VCaP (cell line): ENCODE measurements at regions not wholly inside any gene's neighbourhood (a gene's known extent, or its start where the extent isn't known, plus 50 kb on each side); places are given as distances from the start of the nearest gene placed in this dataset.

Experiments used
- H3K27ac ChIP-seq: fragments of 450-650 bp; 2 replicates; pipeline ENCODE4 v1.5.1; 2017
- TF ChIP-seq, protein P1 (sequence below): fragments of 450-650 bp; conservative IDR thresholded peaks from 2 replicates; pipeline ENCODE4 v1.5.1; 2017; ENCODE audit warnings: mild to moderate bottlenecking, moderate library complexity

- TF ChIP-seq, protein P1, sequence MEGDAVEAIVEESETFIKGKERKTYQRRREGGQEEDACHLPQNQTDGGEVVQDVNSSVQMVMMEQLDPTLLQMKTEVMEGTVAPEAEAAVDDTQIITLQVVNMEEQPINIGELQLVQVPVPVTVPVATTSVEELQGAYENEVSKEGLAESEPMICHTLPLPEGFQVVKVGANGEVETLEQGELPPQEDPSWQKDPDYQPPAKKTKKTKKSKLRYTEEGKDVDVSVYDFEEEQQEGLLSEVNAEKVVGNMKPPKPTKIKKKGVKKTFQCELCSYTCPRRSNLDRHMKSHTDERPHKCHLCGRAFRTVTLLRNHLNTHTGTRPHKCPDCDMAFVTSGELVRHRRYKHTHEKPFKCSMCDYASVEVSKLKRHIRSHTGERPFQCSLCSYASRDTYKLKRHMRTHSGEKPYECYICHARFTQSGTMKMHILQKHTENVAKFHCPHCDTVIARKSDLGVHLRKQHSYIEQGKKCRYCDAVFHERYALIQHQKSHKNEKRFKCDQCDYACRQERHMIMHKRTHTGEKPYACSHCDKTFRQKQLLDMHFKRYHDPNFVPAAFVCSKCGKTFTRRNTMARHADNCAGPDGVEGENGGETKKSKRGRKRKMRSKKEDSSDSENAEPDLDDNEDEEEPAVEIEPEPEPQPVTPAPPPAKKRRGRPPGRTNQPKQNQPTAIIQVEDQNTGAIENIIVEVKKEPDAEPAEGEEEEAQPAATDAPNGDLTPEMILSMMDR = no peak
- no peak overlapping the region for H3K27ac ChIP-seq
Measured at GRCh38 chr2:173791502-173791901, 173.7 kb downstream of the SP3 start.

DNA sequence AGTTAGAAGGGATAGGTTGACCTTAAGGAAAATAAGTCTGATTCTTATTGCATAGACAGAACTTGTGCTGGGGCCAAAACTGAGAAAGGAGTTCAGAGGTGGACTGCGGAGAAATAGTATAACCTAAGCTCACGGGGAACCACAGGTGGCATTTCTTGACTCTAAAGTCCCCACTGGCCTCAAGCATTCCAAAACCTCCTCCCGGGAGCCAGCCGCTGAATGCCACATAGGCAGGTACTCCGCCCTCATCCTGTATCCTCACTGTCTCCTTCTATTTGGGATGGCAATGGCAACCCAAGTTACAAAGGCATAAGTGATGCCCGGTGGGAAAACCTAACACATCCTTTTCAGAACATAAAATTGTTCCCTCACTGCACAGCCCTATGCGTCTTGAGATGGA is 173.0 kb downstream of the SP3 start:
- TF ChIP-seq, protein P1 = no peak
- no peak overlapping the region for H3K27ac ChIP-seq

- TF ChIP-seq, protein P1 = no peak
Measured at GRCh38 chr2:173792741-173793140, 172.4 kb downstream of the SP3 start.

GRCh38 chr2:173793709-173794565 is 171.2 kb downstream of the SP3 start:
- H3K27ac ChIP-seq = peak overlapping the region; percentile 29
- TF ChIP-seq, protein P1 = no peak

More at GRCh38 chr2:173792741-173793140, 172.4 kb downstream of the SP3 start:
- no peak overlapping the region for H3K27ac ChIP-seq

DNA sequence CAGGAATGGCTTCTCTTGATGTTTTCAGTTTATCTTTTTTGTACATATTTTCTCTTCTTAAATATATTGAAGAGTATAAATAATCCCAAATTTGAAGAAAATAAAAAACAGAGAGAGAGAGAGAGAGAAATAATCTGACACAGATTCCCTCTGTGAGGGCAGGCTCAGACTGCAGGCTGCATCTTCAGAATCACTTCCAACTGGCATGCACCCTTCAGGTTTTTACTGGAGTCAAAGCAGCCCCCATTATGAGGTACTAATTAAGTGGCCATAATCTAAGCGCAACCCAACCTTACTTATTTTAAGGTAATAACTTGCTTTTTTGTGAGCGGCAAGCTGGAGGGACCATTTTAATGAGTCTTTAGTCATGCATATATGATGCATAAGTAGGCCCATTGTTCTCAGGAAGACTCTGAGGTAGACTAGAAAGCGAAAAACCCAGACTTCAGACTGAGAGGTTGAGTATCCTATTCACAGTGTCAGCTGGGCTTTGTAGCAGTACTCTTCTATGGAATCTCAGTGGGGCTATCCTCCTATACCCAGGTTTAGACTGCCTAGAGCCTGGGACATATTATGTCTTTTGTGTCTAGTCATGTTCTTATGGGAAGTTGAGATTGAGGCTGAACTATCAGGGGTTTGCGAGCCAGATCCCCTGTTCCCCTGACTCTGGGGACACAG is 167.4 kb downstream of the SP3 start:
- TF ChIP-seq, protein P1 = no peak
- no peak overlapping the region for H3K27ac ChIP-seq

- no peak overlapping the region for H3K27ac ChIP-seq
- TF ChIP-seq, protein P1 = no peak
Measured at GRCh38 chr2:173802518-173802917, 162.7 kb downstream of the SP3 start.

DNA sequence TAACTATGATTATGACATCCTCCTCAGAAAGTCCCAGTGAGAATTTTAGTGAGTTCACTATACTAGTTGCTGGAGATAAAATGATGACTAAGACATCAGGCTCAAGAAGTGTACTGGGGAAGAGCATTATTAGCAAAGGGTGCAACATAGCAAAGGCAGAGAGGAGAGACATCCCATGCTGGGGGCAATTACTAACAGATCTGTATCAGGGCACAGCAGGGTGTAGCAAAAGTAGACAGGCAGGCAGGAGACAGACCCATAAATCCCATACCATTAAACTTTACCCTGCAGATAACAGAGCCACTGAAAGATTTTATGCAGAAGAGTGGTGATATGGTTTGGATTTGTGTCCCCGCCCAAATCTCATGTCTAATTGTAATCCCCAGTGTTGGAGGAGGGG is 161.7 kb downstream of the SP3 start:
- TF ChIP-seq, protein P1 = no peak
- no peak overlapping the region for H3K27ac ChIP-seq
